ENCODE measurements at regions not wholly inside any gene's neighbourhood (a gene's known extent, or its start where the extent isn't known, plus 50 kb on each side); places are given as distances from the start of the nearest gene placed in this dataset.

GRCh38 chr3:31093606-31094005 is 199.1 kb upstream of the GADL1 start:
- peaks cover 34% of the 10 kb centered on the region for H3K4me1 ChIP-seq
- TF ChIP-seq, protein P1, sequence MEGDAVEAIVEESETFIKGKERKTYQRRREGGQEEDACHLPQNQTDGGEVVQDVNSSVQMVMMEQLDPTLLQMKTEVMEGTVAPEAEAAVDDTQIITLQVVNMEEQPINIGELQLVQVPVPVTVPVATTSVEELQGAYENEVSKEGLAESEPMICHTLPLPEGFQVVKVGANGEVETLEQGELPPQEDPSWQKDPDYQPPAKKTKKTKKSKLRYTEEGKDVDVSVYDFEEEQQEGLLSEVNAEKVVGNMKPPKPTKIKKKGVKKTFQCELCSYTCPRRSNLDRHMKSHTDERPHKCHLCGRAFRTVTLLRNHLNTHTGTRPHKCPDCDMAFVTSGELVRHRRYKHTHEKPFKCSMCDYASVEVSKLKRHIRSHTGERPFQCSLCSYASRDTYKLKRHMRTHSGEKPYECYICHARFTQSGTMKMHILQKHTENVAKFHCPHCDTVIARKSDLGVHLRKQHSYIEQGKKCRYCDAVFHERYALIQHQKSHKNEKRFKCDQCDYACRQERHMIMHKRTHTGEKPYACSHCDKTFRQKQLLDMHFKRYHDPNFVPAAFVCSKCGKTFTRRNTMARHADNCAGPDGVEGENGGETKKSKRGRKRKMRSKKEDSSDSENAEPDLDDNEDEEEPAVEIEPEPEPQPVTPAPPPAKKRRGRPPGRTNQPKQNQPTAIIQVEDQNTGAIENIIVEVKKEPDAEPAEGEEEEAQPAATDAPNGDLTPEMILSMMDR (IDR thresholded peaks at IDR 0.05; ENCODE audit: insufficient read depth in 1 of 2, low read depth in 1 of 2, low read length in 1 of 2, severe bottlenecking in 1 of 2, unreplicated experiment in 1 of 2): no peak
- Mint-ChIP-seq H3K27me3 (ENCODE audit: insufficient read depth, unreplicated experiment) (no peaks in the 10 kb centered on the region), H3K36me3 (ENCODE audit: insufficient read depth, unreplicated experiment) (peaks cover 8% of the 10 kb centered on the region), H3K9me3 (ENCODE audit: unreplicated experiment) (peaks cover 19% of the 10 kb centered on the region), H3K4me3 (ENCODE audit: unreplicated experiment) (peak overlapping the region; percentile 30), H3K27ac (ENCODE audit: unreplicated experiment) (peak overlapping the region; percentile 90), H3K4me1 (ENCODE audit: low read depth, unreplicated experiment) (peaks cover 31% of the 10 kb centered on the region)
- BruUV-seq (replicated peaks): no TSS peak
- ChIA-PET CTCF (interaction anchor here (0.6 to 0.7 kb wide), 2 partner anchors 207 to 675 kb away, joined by 3 to 4 read pairs; no protein-coding TSS in a partner anchor), POLR2A (no interaction called here)
- H3K4me3 ChIP-seq (ENCODE audit: low read depth, low read length): no peak overlapping the region
- no peaks in the 10 kb centered on the region for H3K27me3 ChIP-seq (replicated peaks; ENCODE audit: control insufficient read depth, insufficient read depth, low read length)
- DNase-seq: no peak
- no peaks in the 10 kb centered on the region for H3K36me3 ChIP-seq (ENCODE audit: control insufficient read depth, insufficient read depth, low read length)
- intact Hi-C loops (cut with micrococcal nuclease; ENCODE audit: unreplicated experiment): loop anchor here (5.0 kb wide), 1 partner anchor 51 kb away; no protein-coding TSS in a partner anchor
- H3K9me3 ChIP-seq: no peaks in the 10 kb centered on the region

- Mint-ChIP-seq H3K27ac (ENCODE audit: unreplicated experiment) (peak overlapping the region; percentile 90), H3K27me3 (ENCODE audit: insufficient read depth, unreplicated experiment) (no peaks in the 10 kb centered on the region), H3K9me3 (ENCODE audit: unreplicated experiment) (peaks cover 19% of the 10 kb centered on the region), H3K4me3 (ENCODE audit: unreplicated experiment) (peak overlapping the region; percentile 30), H3K36me3 (ENCODE audit: insufficient read depth, unreplicated experiment) (peaks cover 8% of the 10 kb centered on the region), H3K4me1 (ENCODE audit: low read depth, unreplicated experiment) (peaks cover 31% of the 10 kb centered on the region)
- no peaks in the 10 kb centered on the region for H3K27me3 ChIP-seq (replicated peaks; ENCODE audit: control insufficient read depth, insufficient read depth, low read length)
- peaks cover 34% of the 10 kb centered on the region for H3K4me1 ChIP-seq
- TF ChIP-seq, protein P1 (IDR thresholded peaks at IDR 0.05; ENCODE audit: insufficient read depth in 1 of 2, low read depth in 1 of 2, low read length in 1 of 2, severe bottlenecking in 1 of 2, unreplicated experiment in 1 of 2): no peak
- peak in 1 of 2 experiments; percentile 66 for DNase-seq
- ChIA-PET POLR2A (no interaction called here), CTCF (interaction anchor here (0.6 kb wide), 1 partner anchor 208 kb away, joined by 4 read pairs; no protein-coding TSS in a partner anchor)
- no peaks in the 10 kb centered on the region for H3K9me3 ChIP-seq
- no TSS peak for BruUV-seq (replicated peaks)
- intact Hi-C loops (cut with micrococcal nuclease; ENCODE audit: unreplicated experiment): loop anchor here (5.0 kb wide), 1 partner anchor 52 kb away; no protein-coding TSS in a partner anchor
- H3K4me3 ChIP-seq (ENCODE audit: low read depth, low read length): no peak overlapping the region
- H3K36me3 ChIP-seq (ENCODE audit: control insufficient read depth, insufficient read depth, low read length): no peaks in the 10 kb centered on the region
Observed at GRCh38 chr3:31094048-31094447, 199.6 kb upstream of the GADL1 start.

DNA sequence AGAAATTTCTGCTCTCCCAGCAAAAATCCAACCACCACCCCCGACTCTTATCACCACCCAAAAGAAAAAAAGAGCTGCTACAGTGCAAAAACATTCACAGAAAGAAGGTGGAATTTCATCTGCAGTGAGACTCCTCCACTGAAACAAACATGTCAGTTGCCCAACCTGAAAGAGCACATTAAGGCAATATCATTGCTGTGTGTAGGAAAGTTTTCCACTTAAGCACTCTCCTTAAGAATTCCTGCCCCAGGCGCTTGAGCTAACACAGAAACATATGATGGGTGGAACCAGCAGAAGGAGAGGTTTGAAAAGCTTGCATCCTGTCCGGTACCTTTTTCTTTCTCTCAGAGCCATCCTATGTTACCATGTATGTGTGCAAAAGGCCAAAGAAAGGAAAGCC is 200.8 kb upstream of the GADL1 start:
- intact Hi-C loops (cut with micrococcal nuclease; ENCODE audit: unreplicated experiment): no loop called here
- ChIA-PET POLR2A (no interaction called here), CTCF (no interaction called here)
- H3K27me3 Mint-ChIP-seq (ENCODE audit: insufficient read depth, unreplicated experiment): no peaks in the 10 kb centered on the region
- TF ChIP-seq, protein P1 (IDR thresholded peaks at IDR 0.05; ENCODE audit: insufficient read depth in 1 of 2, low read depth in 1 of 2, low read length in 1 of 2, severe bottlenecking in 1 of 2, unreplicated experiment in 1 of 2): no peak
- H3K9me3 Mint-ChIP-seq (ENCODE audit: unreplicated experiment): peaks cover 19% of the 10 kb centered on the region
- Histone ChIP-seq H3K4me3 (ENCODE audit: low read depth, low read length) (no peak overlapping the region), H3K4me1 (peaks cover 34% of the 10 kb centered on the region), H3K36me3 (ENCODE audit: control insufficient read depth, insufficient read depth, low read length) (no peaks in the 10 kb centered on the region), H3K27me3 (replicated peaks; ENCODE audit: control insufficient read depth, insufficient read depth, low read length) (no peaks in the 10 kb centered on the region), H3K9me3 (no peaks in the 10 kb centered on the region)
- H3K27ac Mint-ChIP-seq (ENCODE audit: unreplicated experiment): peak overlapping the region; percentile 90
- no peak for DNase-seq
- BruUV-seq (replicated peaks): no TSS peak
- H3K4me3 Mint-ChIP-seq (ENCODE audit: unreplicated experiment): no peak overlapping the region
- H3K4me1 Mint-ChIP-seq (ENCODE audit: low read depth, unreplicated experiment): peaks cover 31% of the 10 kb centered on the region
- peaks cover 8% of the 10 kb centered on the region for H3K36me3 Mint-ChIP-seq (ENCODE audit: insufficient read depth, unreplicated experiment)
